Superior temporal gyrus (tissue), 1 donor: ENCODE measurements at regions not wholly inside any gene's neighbourhood (a gene's known extent, or its start where the extent isn't known, plus 50 kb on each side); places are given as distances from the start of the nearest gene placed in this dataset.
A peak's percentile ranks its signal among the peaks of the same experiment; 100 is the strongest.

Experiments
- DNase-seq: peaks from one replicate; pipeline ENCODE4 v3.0.0-alpha.2; 2016; ENCODE audit errors: extremely low spot score

DNA sequence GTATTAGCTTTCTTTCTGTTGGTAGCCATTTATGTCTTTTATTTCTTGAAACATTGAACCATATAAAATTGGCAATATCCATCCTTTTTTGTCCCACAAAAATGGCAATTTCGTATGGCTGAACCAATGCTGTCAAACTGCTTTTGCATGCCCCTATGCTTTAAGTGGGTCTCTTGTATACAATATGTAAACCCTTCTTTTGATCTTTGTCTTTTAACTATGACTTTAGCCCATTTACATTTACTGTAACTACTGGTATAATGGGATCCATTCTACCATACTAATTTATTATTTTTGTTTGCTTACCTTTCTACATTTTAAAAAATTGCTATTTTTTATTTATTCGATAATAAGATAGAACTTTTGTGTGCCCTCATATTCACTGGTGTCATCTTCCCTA, 93.4 kb downstream of the TENT4A start:
- DNase-seq, result no peak

DNA sequence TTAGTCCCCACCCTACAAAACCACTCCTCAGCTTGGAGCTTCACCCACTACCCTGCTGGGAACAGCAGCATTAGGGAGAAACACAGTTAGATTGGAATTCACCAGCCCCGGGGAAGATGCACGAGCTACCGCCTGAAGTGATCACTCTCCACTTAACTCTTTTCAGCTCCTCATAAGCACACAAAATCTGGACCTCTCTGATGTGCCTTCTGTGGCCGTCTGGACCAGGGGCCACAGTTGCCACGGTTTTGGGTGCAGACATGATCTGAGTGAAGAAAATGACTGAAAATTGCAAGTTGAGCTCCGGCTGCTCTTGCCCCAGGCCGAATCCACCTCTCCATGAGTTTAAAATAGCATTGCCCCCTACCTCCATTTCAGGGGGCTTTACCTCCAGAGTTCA, 95.2 kb downstream of the TENT4A start:
- no peak for DNase-seq

DNA sequence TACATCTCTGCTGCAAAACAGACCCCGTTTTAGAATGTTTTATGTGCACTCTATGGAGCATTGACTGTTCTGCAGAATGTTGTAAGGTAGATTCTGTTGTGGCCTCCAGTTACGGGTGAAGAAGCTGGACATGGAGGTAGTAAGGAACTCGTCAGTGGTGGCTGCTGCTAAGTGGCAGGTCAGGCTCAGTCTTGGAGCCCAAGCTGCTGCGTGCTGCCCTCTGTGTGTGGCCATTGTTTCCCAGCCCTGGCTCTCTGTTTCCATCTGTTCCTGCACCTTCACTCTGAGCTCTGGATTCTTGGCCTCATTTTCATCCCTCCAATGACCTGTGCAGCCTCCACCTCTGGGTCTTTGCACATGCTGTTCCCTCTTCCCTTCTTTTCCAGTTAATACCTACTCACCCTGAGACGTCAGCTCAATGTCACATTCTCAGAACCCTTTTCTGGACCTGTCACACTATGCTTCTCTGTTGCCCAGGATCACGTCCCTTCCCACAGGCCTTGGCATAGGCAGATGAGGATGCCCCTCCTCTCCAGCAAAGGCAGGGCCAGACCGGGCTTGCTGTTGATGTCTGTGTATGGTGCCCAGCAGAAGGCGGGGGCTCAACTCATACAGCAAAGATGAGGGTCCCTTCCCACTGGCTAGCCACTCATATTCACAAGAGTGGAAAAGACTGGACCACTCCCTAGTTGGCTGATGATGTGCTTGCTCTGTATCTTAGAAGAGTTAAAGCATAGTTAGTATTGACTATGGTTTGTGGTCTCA, 97.6 kb downstream of the TENT4A start:
- DNase-seq, result no peak

DNA sequence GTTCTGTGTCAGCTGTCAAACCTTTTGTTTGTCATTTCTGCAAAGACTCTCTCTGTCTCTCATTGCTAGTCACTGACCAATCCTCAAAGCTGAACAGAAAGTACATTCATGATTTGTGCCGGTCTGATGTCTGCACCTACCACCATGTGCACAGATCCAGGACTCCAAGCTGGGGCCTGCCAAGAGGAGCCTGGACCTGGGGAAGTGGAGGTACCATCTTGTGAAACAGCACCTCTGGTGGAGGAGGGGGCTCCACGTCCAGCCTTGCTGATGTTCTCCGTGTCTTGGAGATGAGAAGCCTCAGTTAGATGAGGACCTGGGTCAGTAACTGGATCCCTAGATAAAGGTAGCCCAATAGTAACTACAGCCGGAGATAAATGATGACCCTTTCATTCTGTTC, 98.9 kb downstream of the TENT4A start:
- no peak for DNase-seq

DNA sequence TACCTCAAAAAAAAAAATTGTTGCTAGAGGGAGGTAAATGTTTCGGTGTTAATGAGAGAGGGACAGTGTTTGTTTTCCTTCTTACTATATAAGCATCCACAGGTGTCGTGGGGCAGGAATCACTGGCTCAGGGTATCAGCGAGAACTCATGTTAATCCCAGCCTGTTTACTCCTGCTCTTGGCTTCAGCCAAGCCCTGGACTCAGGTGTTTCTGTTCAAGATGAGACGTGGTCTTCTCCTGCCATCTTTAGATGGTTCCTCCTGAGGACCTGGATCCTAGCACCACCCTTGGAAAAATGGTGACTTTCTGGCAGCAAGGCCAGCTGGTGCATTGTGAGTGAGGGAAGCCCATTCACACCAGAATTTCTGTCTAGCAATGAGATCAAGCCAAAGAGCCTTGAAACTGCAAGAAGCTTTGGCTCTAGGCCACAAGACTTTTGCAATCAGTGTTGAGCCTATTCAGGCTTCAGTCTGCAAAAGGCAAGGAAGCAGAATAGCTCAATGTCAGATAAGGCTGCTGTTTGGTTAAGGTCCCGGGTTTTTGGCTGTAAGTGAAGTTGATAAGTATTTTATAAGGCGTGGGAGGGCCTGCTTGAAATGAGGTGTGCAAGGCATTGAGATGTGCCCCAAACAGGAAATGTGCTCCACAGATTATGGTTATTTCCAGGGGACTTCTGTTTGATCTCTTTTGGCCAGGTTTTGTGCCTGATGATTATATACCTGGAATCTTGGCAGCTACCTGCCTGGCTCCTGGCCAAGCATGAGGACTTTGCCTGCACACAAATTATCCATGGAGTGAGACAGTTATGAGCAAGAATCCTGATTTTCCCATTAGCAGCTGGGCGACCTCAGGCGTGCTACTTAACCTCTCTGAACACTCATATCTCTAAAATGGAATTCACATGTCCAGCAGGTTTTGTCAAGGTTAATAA, 99.8 kb downstream of the TENT4A start:
- DNase-seq, result peak; percentile 38

DNA sequence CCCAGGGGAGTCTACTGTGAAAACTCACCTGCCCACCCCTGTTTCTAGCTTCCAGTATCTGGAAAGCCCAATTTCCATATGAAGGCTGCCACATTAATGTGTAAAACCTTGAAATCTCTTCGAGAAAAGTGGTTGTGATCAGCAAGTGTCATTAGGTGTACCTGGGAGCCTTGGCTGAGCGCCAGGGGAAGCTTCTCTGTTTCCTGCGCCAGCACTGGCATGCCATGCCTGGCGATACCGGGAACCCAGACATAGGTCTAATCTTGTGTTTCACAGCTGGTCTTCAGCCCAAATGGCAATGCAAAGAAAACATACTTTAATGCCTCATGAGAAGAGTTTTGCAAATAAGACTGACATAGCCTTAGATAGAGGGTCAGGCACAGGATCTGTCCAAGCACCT, 101.6 kb downstream of the TENT4A start:
- no peak for DNase-seq

DNA sequence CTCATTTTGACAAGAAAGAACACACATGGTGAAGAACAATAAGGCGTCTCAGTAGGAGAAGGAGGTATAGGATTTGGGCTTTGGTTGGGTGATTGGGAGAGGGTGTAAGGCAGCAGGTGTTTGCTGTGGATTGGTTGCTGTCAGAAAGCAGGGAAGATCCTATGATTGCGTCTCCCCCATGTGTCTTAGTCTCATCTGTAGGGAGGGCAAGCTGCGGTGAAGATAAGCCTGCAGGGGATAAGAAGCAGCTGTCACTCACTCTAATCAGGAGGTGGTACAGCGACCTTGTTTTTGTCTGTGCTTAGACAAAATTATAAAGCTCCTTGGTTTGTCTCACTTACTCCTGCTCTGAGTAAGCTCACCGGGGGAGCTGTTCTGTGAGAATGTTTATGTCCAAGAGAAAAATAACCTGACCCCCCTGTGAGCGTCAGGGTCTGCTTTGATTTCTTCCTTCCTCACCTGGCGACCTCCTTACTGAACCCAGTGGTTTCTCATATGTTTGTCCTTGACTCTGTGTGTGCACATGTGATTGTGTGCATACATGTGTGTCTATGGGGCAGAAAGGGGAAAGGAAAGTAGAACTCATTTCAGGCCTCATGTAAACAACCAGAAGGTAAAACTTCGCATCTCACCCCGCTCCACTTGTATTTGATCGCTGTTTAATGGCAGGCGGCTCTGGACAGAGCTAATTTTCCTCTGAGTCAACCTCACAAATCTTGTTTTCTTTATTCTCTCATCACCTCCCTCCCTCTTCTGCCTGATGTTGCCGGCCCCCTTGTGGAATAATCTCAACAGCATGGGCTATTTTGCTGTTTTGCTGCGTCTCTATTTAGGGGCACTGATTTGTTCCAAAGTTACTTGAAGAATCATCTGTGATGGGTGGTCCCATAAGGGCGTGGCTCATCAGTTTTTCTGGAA, 105.6 kb downstream of the TENT4A start:
- DNase-seq, result no peak

DNA sequence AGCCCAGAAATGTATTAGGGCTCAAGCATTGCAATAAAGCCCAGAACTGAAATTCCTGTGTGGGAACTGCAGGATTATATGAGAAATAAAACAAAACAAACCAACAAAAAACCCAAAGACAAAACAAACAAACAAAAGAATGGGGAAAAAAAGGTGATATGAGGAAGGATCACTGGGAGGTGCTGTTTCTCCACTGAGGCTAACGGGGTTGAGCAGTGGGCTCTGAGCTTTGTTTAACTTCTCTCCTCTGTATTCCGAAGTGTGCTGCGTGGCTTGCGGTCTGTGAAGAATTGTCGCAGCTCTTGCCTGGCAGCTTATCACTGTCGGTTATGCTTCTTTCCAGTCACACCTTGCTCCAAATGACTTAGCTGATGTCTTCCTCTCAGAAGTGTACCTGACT, 106.3 kb downstream of the TENT4A start:
- DNase-seq, result no peak

DNA sequence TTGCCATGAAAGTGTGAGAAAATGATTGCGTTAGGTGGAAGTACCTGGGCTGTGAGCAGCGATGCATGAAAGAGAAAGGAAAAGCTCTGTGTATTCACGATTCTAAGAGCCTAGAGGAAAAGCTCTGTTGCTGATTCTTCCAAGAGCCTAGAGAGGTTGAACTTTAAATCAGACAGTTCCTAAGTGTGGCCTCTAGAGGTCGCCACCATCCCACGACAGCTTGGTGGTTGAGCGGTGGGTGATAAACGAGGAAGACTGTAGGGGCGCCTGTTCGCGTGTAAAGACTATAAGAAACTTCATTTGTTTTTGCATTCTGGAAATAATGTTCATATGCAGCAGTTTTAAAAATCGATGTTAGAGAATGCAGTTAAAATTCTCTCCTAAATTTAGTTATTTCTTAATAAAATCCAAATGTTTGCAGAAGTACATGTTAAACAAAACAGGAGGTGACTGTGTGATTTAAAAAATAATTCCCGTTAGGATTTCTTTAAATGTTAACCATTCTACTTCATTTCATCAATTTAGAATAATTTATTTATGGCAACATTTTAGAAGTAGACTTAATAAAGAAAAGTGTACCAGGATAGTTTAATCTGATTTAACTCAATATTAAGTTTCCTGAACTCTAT, 107.7 kb downstream of the TENT4A start:
- DNase-seq, result peak; percentile 57

DNA sequence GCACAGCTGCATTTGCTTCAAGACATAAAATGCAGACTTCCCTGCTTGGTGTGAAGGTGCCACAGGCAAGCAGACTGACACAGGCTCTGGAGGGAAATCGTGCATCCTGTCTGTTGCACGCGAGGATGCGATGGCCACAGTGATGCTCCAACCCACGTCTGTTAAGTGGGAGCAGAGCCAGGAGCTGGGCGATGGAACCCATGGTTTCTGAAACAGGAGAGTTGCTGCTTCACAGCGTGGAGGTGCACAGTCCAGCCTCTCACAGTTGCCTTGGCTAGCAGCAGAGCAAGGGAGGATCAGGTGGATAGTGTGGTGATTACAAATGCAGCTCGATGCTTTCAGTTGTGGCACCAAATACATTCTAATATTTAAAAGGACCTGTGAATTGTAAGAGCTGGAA, 108.8 kb downstream of the TENT4A start:
- DNase-seq, result peak; percentile 40

DNA sequence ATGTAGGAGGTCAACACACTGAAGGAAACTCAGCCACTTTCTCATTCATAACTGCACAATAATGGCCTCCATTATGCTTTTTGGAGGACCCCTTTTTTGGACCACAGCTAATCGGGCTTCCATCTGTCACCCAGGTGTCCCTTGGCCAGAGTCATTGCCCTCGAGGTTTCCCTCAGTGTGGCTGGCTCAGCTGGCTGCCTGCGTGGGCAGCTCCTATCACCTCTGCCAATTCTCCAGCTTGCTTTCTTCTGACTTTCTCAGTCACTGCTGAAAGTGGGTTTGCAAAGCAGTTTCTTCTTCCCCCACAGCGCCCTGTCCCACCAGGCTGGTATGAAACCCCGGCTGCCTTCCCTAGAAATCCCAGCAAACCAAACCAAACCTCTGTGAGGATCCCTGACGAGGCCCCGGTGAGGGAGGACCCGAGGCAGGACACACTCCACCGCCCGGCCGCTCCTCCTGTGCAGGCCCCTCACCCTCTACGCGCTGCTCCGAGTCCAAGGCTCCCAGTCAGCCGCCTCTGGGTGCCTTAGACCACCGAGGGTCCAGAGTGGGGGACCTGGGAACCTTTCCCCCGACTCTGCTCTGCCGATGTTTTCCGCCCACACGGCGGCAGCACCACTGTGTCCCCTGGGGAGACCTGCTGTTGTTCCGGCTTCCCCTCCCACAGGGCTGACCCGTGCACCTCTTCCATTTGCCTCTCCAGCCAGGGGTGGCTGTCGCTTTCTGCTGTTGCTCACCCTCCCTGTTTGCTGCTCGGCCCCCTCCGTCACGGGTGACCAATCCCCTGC, 109.5 kb downstream of the TENT4A start:
- DNase-seq, result no peak

DNA sequence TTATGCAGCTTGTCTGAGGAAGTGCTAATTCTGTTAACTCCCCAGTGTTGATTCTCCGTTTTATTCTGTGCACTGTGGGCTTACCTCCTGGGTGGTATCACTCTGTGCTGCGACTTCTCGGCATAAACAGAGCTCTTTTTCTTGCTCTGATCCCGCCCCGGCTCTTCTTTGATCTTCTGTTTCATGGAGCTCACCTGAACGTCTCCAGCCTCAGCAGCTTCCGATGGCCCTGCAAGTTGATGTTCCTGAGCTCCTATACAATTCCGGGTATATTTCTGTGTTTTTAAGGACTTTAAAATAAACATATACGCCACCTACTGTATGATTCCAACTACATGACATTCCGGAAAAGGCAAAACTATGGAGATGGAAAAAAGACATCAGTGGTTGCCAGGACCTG, 110.8 kb downstream of the TENT4A start:
- DNase-seq, result no peak

DNA sequence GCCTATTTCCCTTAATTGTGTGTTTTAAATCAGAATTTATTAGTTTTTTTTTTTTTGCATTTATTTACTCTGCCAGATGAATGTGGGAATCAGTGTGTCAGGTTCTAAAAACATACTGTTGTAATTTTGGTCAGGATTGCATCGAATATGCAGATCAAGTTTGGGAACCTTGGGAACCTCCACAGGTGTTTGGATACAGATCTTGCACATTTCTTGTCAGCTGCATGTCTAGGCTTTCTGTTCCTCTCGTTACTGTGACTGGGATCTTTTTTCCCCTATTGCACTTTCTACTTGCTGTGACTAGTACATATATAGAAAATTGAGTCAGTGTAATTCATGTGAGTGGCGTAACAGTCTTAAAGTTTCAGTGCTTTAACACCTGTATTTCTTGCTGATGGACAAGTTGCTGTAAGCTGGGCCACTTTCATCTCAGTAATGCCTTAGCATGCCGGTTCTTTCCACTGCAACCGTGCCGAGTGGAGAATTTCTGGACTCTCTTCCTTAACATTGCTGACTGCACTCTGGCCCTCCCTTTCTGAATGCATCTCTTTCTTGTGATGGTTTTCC, 112.5 kb downstream of the TENT4A start:
- DNase-seq, result no peak

DNA sequence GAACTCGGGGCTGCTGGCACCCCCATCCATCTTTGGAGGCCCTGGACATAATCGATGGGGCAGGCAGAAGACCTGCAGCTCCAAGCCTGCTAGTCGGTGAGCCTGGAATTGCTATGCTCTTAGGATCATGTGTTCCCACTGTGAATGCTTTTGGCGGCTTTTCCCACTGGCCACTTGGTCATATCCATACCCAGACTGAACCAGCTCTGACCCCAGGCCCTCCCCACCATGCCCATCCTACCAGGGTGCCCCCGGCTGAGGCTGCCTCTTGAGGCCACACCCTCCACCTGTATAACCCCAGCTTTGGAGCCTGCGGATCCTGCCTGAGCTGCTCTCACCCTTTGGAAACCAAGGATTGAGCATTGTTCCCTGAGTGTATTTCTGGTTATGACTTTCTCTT, 113.5 kb downstream of the TENT4A start:
- DNase-seq, result no peak

DNA sequence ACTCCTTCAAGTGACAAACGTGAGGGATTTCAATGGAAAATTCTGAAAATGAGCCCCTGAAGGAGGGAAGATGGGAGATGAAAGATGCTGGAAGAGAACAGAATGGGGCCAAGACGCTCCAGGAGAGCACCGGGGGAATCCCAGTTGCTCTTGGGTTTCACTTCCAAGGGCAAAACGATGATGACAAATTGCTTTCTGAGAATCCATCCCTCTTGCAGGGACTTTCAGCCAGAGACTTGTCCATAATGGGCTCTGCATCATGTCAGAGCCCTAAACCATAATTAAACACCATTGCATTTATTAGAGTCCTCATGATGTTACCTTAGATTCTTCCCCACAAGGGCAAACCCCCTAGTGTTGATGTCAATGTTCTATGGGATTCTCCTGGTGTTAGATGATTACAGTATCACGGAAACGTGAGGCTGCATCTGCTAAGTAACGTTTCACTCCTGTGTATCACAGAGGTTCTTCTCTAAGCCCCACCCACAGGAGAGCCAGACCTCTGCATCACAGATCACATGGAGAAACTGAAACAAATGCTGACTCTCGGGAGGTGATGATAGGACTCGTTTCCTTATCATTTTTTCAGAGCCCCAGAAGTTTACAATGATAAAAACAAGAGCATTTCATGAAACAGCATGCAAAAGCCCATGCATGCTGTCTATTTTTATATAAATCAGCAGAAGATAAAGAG, 114.4 kb downstream of the TENT4A start:
- DNase-seq, result no peak

DNA sequence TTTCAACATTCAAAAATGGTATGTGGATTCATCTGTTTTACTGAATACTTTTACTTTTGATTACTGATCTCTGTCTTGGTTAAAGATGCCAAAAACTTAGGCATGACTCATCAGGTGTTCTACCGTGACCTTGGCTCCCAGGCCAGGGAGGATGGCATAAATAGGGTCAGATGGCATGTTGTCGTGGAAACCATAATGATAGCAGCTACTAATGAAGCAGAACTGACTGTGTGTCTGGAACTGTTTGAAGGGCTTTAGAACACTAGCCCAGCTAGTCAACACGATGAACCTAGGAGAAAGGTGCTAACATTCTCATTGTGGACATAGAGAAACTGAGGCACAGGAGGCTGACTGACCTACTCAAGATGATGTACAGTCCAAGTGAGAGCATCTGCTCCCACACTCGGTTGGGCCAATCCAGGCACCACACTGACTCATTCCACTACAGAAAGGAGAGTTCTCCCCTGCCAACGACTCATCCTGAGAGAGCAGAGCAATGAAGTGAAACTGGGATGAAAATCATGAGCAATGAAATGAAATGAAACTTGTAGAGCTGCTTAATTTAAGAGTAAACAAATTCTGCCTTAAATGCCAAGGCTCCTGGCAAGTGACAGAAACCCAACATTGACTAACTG, 116.0 kb downstream of the TENT4A start:
- DNase-seq, result no peak

DNA sequence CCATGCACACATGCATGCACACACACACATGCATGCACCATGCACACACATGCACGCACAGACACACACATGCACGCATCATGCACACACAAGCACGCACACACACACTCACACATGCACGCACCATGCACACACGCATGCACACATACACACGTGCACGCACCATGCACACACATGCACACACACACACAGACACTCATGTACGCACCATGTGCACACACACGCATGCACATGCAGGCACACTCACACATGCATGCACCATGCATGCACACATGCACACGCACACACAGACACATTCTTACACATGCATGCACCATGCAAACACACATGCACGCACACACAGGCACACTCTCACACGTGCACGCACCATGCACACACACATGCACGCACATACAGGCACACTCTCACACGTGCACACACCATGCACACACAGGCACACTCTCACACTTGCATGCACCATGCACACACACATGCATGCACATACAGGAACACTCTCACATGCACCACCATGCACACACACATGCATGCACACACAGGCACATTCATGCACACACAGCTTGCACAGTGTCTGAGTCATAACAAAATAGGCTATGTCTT, 117.5 kb downstream of the TENT4A start:
- no peak for DNase-seq

DNA sequence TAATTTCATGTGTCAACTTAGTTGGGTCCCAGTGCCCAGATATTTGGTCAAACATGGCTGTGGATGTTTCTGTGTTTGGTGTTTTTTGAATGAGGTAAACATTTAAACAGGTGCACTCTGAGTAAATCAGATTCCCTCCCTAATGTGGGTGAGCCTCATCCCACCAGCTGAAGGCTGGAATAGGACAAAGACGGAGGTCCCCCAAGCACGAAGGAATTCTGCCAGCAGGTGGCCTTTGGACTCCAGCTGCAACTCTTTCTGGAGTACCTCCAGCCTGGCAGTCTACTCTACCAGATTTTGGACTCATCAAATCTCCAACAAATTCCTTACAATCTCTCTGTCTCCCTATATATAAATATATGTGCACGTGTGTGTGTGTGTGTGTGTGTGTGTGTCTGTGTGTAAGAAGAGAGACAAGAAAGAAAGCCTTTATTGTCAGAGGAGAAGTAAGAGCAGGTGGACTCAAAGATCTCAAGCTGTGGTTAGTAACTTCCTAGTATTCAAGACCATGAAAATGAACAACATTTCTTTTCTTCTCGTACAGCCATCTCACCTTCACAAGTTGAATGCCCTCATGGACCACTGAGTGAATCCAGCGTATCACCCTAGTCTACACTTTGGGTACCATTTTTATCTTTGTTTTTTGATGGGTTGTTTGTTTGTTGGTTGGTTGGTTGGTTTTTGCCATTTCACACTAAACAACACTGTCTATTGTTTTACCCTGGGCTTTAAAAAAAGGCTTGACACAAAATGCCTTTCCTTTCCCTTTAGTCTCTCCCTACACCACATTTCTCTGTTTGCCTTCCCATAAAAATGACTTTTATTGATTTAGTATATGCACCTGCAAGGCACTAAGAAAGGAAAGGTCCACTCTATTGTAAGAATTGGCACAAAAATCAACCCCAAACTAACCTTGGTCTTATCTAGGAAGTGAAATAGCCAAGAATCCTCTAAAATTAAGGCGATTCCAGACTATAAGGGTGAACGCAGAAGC, 118.7 kb downstream of the TENT4A start:
- DNase-seq, result no peak
